ENCODE measurements at regions not wholly inside any gene's neighbourhood (a gene's known extent, or its start where the extent isn't known, plus 50 kb on each side); places are given as distances from the start of the nearest gene placed in this dataset.

GRCh38 chr14:27134200-27134599, 536.4 kb upstream of the NOVA1 start:
- H3K4me1 ChIP-seq, result no peaks in the 10 kb centered on the region
- WGBS, 4 donors, result 61 to 76% (median 71%) methylated on average over 2 of the region's 2 CpGs
- intact Hi-C loops (cut with DNase I), result no loop called here
- no peak overlapping the region for H3K4me3 ChIP-seq
- ATAC-seq, result no peak
- DNase-seq, result no peak
- TF ChIP-seq CTCF (IDR thresholded peaks at IDR 0.05), result no peak
- TF ChIP-seq POLR2A (IDR thresholded peaks at IDR 0.05), result no peak
- peaks cover 0 to 5% (median 0%) of the 10 kb centered on the region in 12 donors for H3K9me3 ChIP-seq
- no peaks in the 10 kb centered on the region for H3K27me3 ChIP-seq
- H3K36me3 ChIP-seq, result no peaks in the 10 kb centered on the region
- no peak overlapping the region for H3K27ac ChIP-seq

- 80 to 95% (median 82%) methylated on average over 1 of the region's 1 CpG for WGBS, 4 donors
- no peak for TF ChIP-seq POLR2A (IDR thresholded peaks at IDR 0.05)
- no peak for TF ChIP-seq CTCF (IDR thresholded peaks at IDR 0.05)
- intact Hi-C loops (cut with DNase I), result no loop called here
- no peaks in the 10 kb centered on the region for H3K36me3 ChIP-seq
- H3K4me1 ChIP-seq, result no peaks in the 10 kb centered on the region
- H3K27me3 ChIP-seq, result no peaks in the 10 kb centered on the region
- no peak overlapping the region for H3K4me3 ChIP-seq
- H3K27ac ChIP-seq, result no peak overlapping the region
- ATAC-seq (no peak), DNase-seq (no peak)
- H3K9me3 ChIP-seq, result peaks cover 0 to 2% (median 0%) of the 10 kb centered on the region in 12 donors
Measured at GRCh38 chr14:27145170-27145569, 547.3 kb upstream of the NOVA1 start.

GRCh38 chr14:27148143-27148542, 550.3 kb upstream of the NOVA1 start:
- peaks cover 0 to 9% (median 0%) of the 10 kb centered on the region in 12 donors for H3K9me3 ChIP-seq
- no peaks in the 10 kb centered on the region for H3K36me3 ChIP-seq
- H3K27ac ChIP-seq, result no peak overlapping the region
- H3K27me3 ChIP-seq, result no peaks in the 10 kb centered on the region
- DNase-seq (no peak), ATAC-seq (no peak)
- no peak for TF ChIP-seq POLR2A (IDR thresholded peaks at IDR 0.05)
- no peak for TF ChIP-seq CTCF (IDR thresholded peaks at IDR 0.05)
- intact Hi-C loops (cut with DNase I), result no loop called here
- H3K4me1 ChIP-seq, result no peaks in the 10 kb centered on the region
- no peak overlapping the region for H3K4me3 ChIP-seq

GRCh38 chr14:27164139-27164538, 566.3 kb upstream of the NOVA1 start:
- no peaks in the 10 kb centered on the region for H3K36me3 ChIP-seq
- no peak overlapping the region for H3K27ac ChIP-seq
- intact Hi-C loops (cut with DNase I), result no loop called here
- TF ChIP-seq POLR2A (IDR thresholded peaks at IDR 0.05), result no peak
- no peak for TF ChIP-seq CTCF (IDR thresholded peaks at IDR 0.05)
- DNase-seq (no peak), ATAC-seq (no peak)
- no peak overlapping the region for H3K4me3 ChIP-seq
- WGBS, 4 donors, result 81 to 88% (median 84%) methylated on average over 8 of the region's 8 CpGs
- no peaks in the 10 kb centered on the region for H3K4me1 ChIP-seq
- H3K27me3 ChIP-seq, result no peaks in the 10 kb centered on the region
- H3K9me3 ChIP-seq, result peaks cover 0 to 7% (median 0%) of the 10 kb centered on the region in 12 donors

Data from heart left ventricle (tissue), 16 donors.